ENCODE measurements at regions not wholly inside any gene's neighbourhood (a gene's known extent, or its start where the extent isn't known, plus 50 kb on each side); places are given as distances from the start of the nearest gene placed in this dataset.

GRCh38 chr20:12394786-12395185 is 477.1 kb downstream of the BTBD3 start:
- Histone ChIP-seq H4K20me1 (replicated peaks; ENCODE audit: control insufficient read depth, extremely low read depth, insufficient read depth, low read length) (no peaks in the 10 kb centered on the region), H3K27me3 (ENCODE audit: control insufficient read depth in 2 of 2, insufficient read depth in 2 of 2, low read length in 2 of 2) (no peaks in the 10 kb centered on the region), H3K4me1 (ENCODE audit: control insufficient read depth, extremely low read depth, insufficient read depth, low read length) (no peaks in the 10 kb centered on the region), H3K9me3 (replicated peaks; ENCODE audit: control insufficient read depth, insufficient read depth, low read length) (peaks cover 5% of the 10 kb centered on the region), H3K79me2 (ENCODE audit: control insufficient read depth, insufficient read depth, low read length) (no peaks in the 10 kb centered on the region), H3K4me3 (replicated peaks in 1 of 3; ENCODE audit: insufficient read depth in 1 of 3, low read depth in 1 of 3, low read length in 3 of 3) (no peak overlapping the region), H2AFZ (ENCODE audit: low read depth, low read length) (no peak overlapping the region), H3K36me3 (ENCODE audit: control insufficient read depth in 2 of 2, extremely low read depth in 1 of 2, insufficient read depth in 2 of 2, low read length in 2 of 2) (no peaks in the 10 kb centered on the region), H3K4me2 (ENCODE audit: insufficient read depth, low read length) (no peak overlapping the region), H3K9ac (replicated peaks; ENCODE audit: extremely low read depth, insufficient read depth, low read length) (no peak overlapping the region), H3K9me1 (replicated peaks; ENCODE audit: control insufficient read depth, extremely low read depth, insufficient read depth, low read length) (no peaks in the 10 kb centered on the region), H3K27ac (ENCODE audit: insufficient read depth, low read depth, low read length) (no peak overlapping the region)
- TF ChIP-seq GATA2 (IDR thresholded peaks at IDR 0.05; ENCODE audit: insufficient read depth, insufficient read length, low read depth, low read length): no peak
- TF ChIP-seq CTCF (IDR thresholded peaks at IDR 0.05; ENCODE audit: extremely low read depth in 1 of 2, insufficient read depth in 1 of 2, low read depth in 1 of 2, low read length in 2 of 2): no peak
- TF ChIP-seq JUN (IDR thresholded peaks at IDR 0.05; ENCODE audit: borderline replicate concordance, insufficient read depth, insufficient read length, low read depth): no peak
- no peak for TF ChIP-seq EZH2 (IDR thresholded peaks at IDR 0.05; ENCODE audit: borderline replicate concordance, low read depth, low read length, severe bottlenecking)
- no peak for TF ChIP-seq POLR2A (IDR thresholded peaks at IDR 0.05; ENCODE audit: low read depth, low read length)
- TF ChIP-seq POLR2AphosphoS5 (IDR thresholded peaks at IDR 0.05; ENCODE audit: insufficient read depth, low read depth, low read length): no peak
- TF ChIP-seq FOS (IDR thresholded peaks at IDR 0.05; ENCODE audit: borderline replicate concordance, insufficient read depth, low read length): no peak
- intact Hi-C loops (cut with micrococcal nuclease) (no loop called here), dilution Hi-C loops (cut with MboI; ENCODE audit: extremely low pct_ligation_motif_present, low sequenced_read_pairs) (no loop called here)
- FAIRE-seq (no peak), DNase-seq (ENCODE audit: low read depth, low spot score) (no peak)
- CTCF ChIA-PET: no interaction called here
- BruUV-seq (replicated peaks): no TSS peak
- POLR2A ChIA-PET: no interaction called here

GRCh38 chr20:12395353-12395752 is 477.7 kb downstream of the BTBD3 start:
- Histone ChIP-seq H3K9me3 (replicated peaks; ENCODE audit: control insufficient read depth, insufficient read depth, low read length) (peaks cover 5% of the 10 kb centered on the region), H3K36me3 (ENCODE audit: control insufficient read depth in 2 of 2, extremely low read depth in 1 of 2, insufficient read depth in 2 of 2, low read length in 2 of 2) (no peaks in the 10 kb centered on the region), H3K4me3 (replicated peaks in 1 of 3; ENCODE audit: insufficient read depth in 1 of 3, low read depth in 1 of 3, low read length in 3 of 3) (no peak overlapping the region), H3K79me2 (ENCODE audit: control insufficient read depth, insufficient read depth, low read length) (no peaks in the 10 kb centered on the region), H3K9me1 (replicated peaks; ENCODE audit: control insufficient read depth, extremely low read depth, insufficient read depth, low read length) (no peaks in the 10 kb centered on the region), H3K9ac (replicated peaks; ENCODE audit: extremely low read depth, insufficient read depth, low read length) (no peak overlapping the region), H4K20me1 (replicated peaks; ENCODE audit: control insufficient read depth, extremely low read depth, insufficient read depth, low read length) (no peaks in the 10 kb centered on the region), H3K27me3 (ENCODE audit: control insufficient read depth in 2 of 2, insufficient read depth in 2 of 2, low read length in 2 of 2) (no peaks in the 10 kb centered on the region), H3K4me1 (ENCODE audit: control insufficient read depth, extremely low read depth, insufficient read depth, low read length) (no peaks in the 10 kb centered on the region), H3K27ac (ENCODE audit: insufficient read depth, low read depth, low read length) (no peak overlapping the region), H3K4me2 (ENCODE audit: insufficient read depth, low read length) (no peak overlapping the region), H2AFZ (ENCODE audit: low read depth, low read length) (no peak overlapping the region)
- no peak for TF ChIP-seq CTCF (IDR thresholded peaks at IDR 0.05; ENCODE audit: extremely low read depth in 1 of 2, insufficient read depth in 1 of 2, low read depth in 1 of 2, low read length in 2 of 2)
- TF ChIP-seq FOS (IDR thresholded peaks at IDR 0.05; ENCODE audit: borderline replicate concordance, insufficient read depth, low read length): no peak
- TF ChIP-seq POLR2A (IDR thresholded peaks at IDR 0.05; ENCODE audit: low read depth, low read length): no peak
- no peak for TF ChIP-seq MAX (IDR thresholded peaks at IDR 0.05; ENCODE audit: insufficient read depth, insufficient read length)
- no peak for TF ChIP-seq EZH2 (IDR thresholded peaks at IDR 0.05; ENCODE audit: borderline replicate concordance, low read depth, low read length, severe bottlenecking)
- TF ChIP-seq GATA2 (IDR thresholded peaks at IDR 0.05; ENCODE audit: insufficient read depth, insufficient read length, low read depth, low read length): no peak
- TF ChIP-seq JUN (IDR thresholded peaks at IDR 0.05; ENCODE audit: borderline replicate concordance, insufficient read depth, insufficient read length, low read depth): no peak
- no peak for TF ChIP-seq MYC (IDR thresholded peaks at IDR 0.05; ENCODE audit: low read depth, low read length)
- no peak for TF ChIP-seq POLR2AphosphoS5 (IDR thresholded peaks at IDR 0.05; ENCODE audit: insufficient read depth, low read depth, low read length)
- intact Hi-C loops (cut with micrococcal nuclease) (no loop called here), dilution Hi-C loops (cut with MboI; ENCODE audit: extremely low pct_ligation_motif_present, low sequenced_read_pairs) (no loop called here)
- FAIRE-seq: no peak
- no TSS peak for BruUV-seq (replicated peaks)
- POLR2A ChIA-PET: no interaction called here
- CTCF ChIA-PET: no interaction called here
- no peak for DNase-seq (ENCODE audit: low read depth, low spot score)
